Left ventricle myocardium inferior (tissue), 1 donor: ENCODE measurements at regions not wholly inside any gene's neighbourhood (a gene's known extent, or its start where the extent isn't known, plus 50 kb on each side); places are given as distances from the start of the nearest gene placed in this dataset.

ENCODE experiments used
- DNase-seq: peaks from one replicate; pipeline ENCODE4 v3.0.0-alpha.2; 2020
- H3K27ac ChIP-seq: fragments of 200-600 bp; replicated peaks from 2 replicates; pipeline ENCODE4 v1.8.0; 2021
- H3K27me3 ChIP-seq: fragments of 200-600 bp; 2 replicates; pipeline ENCODE4 v1.8.0; 2021; ENCODE audit warnings: low read depth
- H3K36me3 ChIP-seq: fragments of 200-600 bp; 2 replicates; pipeline ENCODE4 v1.8.0; 2021
- H3K4me1 ChIP-seq: fragments of 200-600 bp; 2 replicates; pipeline ENCODE4 v1.8.0; 2021
- H3K4me3 ChIP-seq: fragments of 200-600 bp; 2 replicates; pipeline ENCODE4 v1.8.0; 2021; ENCODE audit warnings: mild to moderate bottlenecking, moderate library complexity
- H3K9me3 ChIP-seq: fragments of 200-600 bp; replicated peaks from 2 replicates; pipeline ENCODE4 v1.8.0; 2021
- CTCF ChIP-seq: fragments of 200-600 bp; IDR thresholded peaks from 2 replicates; pipeline ENCODE4 v1.8.0; 2021; ENCODE audit warnings: antibody characterized with exemption, mild to moderate bottlenecking, borderline replicate concordance
- intact Hi-C: fragments of 100-400 bp; cut with micrococcal nuclease; formaldehyde crosslinking; loops from one replicate; pipeline ENCODE4 v1.11.0; 2022
- donor health status: DM: no; HTN: yes; CAD: no; lungs with severe emphysema.

DNA sequence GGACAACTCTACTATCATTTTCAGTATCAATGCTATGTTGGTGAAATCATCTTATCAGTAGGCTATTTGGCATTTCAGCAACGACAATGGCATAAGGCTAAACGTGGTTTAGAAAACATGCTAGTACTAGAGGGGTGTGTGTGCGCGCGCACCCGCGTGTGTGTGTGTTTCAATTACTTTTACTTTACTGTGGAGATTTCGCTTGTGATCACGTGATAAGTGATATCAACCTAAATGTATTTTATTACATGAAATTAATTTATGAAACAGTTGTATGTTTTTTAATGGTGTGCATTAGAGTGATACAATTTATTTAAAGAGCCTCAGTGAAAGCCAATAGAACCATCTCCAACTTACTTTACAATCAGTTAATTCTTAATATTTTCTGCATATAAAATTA is 587.9 kb upstream of the ITGA1 start:
- Histone ChIP-seq H3K4me3 (no peak overlapping the region), H3K27me3 (no peaks in the 10 kb centered on the region), H3K4me1 (no peaks in the 10 kb centered on the region), H3K36me3 (no peaks in the 10 kb centered on the region), H3K27ac (no peak overlapping the region), H3K9me3 (no peaks in the 10 kb centered on the region)
- DNase-seq: no peak
- intact Hi-C loops: no loop called here
- TF ChIP-seq CTCF: no peak

DNA sequence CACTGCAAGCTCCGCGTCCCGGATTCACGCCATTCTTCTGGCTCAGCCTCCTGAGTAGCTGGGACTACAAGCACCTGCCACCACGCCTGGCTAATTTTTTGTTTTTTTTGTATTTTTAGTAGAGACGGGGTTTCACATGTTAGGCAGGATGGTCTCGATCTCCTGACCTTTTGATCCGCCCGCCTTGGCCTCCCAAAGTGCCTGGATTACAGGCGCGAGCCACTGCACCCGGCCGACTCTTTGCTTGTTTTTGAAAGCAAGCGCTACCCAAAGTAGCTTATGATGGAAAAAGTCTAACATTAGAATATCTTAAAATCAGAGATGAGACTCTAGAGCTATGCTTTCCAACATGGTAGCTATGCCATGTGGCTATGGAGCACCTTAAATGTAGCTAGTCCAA is 585.5 kb upstream of the ITGA1 start:
- no peak for DNase-seq
- Histone ChIP-seq H3K27me3 (no peaks in the 10 kb centered on the region), H3K36me3 (no peaks in the 10 kb centered on the region), H3K4me3 (no peak overlapping the region), H3K9me3 (no peaks in the 10 kb centered on the region), H3K4me1 (no peaks in the 10 kb centered on the region), H3K27ac (no peak overlapping the region)
- intact Hi-C loops: no loop called here
- TF ChIP-seq CTCF: no peak

DNA sequence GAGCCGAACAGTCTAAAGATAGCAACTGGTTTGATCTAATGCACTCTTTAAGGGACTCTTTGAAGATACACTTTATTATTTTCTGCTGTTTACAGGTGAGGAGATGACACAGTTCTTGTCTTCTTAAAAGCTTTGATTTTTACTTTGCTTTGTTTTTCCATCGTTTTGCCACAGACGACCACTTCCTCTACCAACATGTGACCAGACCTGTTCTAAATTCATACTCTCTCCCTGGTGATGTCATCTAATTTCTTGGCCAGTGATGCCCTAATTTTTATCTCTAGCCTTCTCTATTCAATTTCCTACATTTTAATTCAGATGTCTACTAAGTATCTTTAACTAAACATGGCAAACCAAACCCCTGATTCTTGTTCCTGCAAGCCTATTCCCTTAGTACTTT is 583.4 kb upstream of the ITGA1 start:
- H3K36me3 ChIP-seq: no peaks in the 10 kb centered on the region
- TF ChIP-seq CTCF: no peak
- no peaks in the 10 kb centered on the region for H3K9me3 ChIP-seq
- no peaks in the 10 kb centered on the region for H3K4me1 ChIP-seq
- intact Hi-C loops: no loop called here
- no peak overlapping the region for H3K4me3 ChIP-seq
- H3K27me3 ChIP-seq: no peaks in the 10 kb centered on the region
- no peak overlapping the region for H3K27ac ChIP-seq
- no peak for DNase-seq
